ENCODE measurements at regions not wholly inside any gene's neighbourhood (a gene's known extent, or its start where the extent isn't known, plus 50 kb on each side); places are given as distances from the start of the nearest gene placed in this dataset.

DNA sequence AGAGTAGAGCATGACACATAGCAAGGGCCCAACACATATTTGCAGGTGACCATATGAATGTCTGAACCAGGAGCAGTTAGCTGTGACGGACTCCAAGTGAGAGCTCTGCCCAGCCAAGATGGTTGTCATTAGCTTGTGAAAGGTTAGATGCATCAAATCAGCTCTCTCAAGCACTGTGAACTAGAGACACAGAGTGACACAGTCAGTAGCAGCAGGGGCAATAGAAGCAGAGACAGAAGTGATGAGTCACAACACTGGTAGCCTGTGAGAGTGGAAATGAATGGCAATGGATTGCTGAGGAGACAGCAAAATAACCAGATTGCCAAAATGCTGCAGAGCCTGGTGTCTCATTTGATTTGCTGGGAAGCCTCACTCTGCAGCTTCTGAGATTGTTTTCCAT is 558.9 kb downstream of the PKHD1 start:
- no peak for DNase-seq

GRCh38 chr6:51529240-51529639 is 558.2 kb downstream of the PKHD1 start:
- no peak for DNase-seq

- no peak for DNase-seq
Observed at GRCh38 chr6:51531623-51532022, 555.8 kb downstream of the PKHD1 start.

DNA sequence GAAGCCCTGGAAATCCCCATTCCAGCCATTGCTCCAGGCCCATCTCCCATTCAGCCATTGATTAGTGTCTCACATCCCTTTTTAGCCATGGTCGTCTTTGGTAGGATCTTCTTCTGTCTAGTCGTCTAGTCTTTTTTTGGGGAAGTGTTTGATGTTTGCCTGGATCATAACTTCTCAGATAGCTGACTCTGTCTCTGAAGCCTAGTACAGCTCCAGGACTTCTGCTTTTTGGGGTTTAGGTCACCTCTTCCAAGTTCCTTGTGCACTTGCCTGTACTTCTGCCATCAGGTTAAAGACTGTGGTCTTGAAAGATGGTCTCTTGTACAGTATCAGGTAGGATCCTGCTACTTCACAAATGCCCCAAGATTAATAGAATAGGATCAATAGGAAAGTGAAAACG is 553.5 kb downstream of the PKHD1 start:
- no peak for DNase-seq

DNA sequence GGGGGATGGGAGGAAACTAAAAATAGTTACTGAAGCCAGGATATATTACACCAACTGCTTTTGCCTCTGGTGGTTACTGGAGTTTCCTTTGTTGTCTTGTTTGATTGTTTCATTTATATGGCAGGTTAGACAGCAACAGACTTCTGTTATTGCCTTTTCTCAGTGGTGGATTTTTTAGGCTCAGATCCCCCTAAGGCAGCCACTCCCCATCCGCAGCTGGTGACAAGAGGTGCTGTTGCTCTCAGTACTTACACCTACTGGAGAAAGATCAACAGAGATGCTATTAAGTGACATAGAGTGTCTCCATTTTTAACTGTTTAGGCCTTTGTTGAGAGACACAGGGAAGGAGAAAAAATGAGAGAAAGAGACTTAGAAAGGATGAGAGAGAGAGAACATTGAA is 552.1 kb downstream of the PKHD1 start:
- no peak for DNase-seq

DNA sequence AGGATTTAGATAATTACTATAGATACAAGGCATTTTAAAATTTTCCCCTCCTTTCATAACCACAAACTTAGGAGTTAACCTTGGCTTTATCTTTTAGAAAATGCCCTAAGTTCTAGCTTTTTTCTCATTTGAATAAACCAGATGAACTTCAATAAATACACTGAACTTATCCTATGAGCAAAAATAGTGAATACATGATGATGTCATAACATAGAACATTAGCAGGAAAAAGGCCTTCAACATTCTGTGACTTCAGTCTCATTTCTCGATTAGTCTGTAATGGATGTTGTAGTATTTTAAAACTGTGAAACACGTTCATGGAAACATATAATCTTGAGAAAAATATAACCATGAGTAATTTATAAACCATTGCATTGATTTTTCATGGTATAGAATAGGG is 550.7 kb downstream of the PKHD1 start:
- no peak for DNase-seq

- DNase-seq: no peak
Observed at GRCh38 chr6:51541847-51542246, 545.6 kb downstream of the PKHD1 start.

GRCh38 chr6:51542475-51542874 is 544.9 kb downstream of the PKHD1 start:
- DNase-seq: no peak

GRCh38 chr6:51550243-51550642 is 537.2 kb downstream of the PKHD1 start:
- no peak for DNase-seq

- no peak for DNase-seq
Observed at GRCh38 chr6:51552435-51552834, 535.0 kb downstream of the PKHD1 start.

- DNase-seq: no peak
Observed at GRCh38 chr6:51553246-51554015, 534.0 kb downstream of the PKHD1 start.

GRCh38 chr6:51554029-51554428 is 533.4 kb downstream of the PKHD1 start:
- DNase-seq: no peak

GRCh38 chr6:51559059-51559458 is 528.4 kb downstream of the PKHD1 start:
- no peak for DNase-seq

DNA sequence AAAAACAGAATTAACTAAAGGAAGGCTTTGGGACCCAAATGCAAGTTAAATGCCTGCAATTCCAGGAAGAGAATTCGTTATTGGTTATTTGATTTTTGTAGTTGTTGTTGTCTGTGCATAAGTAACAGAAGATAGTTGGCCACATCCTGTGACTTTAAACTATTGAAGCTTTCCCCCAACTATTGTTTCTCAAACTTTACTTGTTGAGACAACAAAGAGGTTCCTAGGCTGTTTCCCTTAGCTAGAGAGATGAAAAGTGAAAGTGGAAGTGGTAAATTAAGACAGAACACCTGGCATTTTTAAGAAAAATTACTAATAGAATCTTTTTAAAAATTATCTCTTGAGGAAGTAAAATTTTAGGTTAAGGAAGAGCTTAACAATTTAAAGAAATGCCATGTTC is 525.2 kb downstream of the PKHD1 start:
- DNase-seq: no peak
